Gastrocnemius medialis (tissue), 4 donors: ENCODE measurements at regions not wholly inside any gene's neighbourhood (a gene's known extent, or its start where the extent isn't known, plus 50 kb on each side); places are given as distances from the start of the nearest gene placed in this dataset.

Experiments used
- ATAC-seq, 2 donors: fragments of 150-250 bp; one replicate each; pipeline ENCODE4 v1.9.1; 2016
- DNase-seq, 2 donors: peaks; one replicate each; pipeline ENCODE4 v3.0.0-alpha.2; 2019
- H3K27ac ChIP-seq, 4 donors: fragments of 200-600 bp; sonication (generic); 1 replicate in 1 of 4; 2 replicates in 3 of 4; pipeline ENCODE4 v1.5.1; 2016 to 2018; ENCODE audit warnings: mild to moderate bottlenecking in 2 of 4, moderate library complexity in 1 of 4
- H3K27me3 ChIP-seq, 3 donors: fragments of 200-600 bp; sonication (generic) in 2 of 3; 1 replicate in 1 of 3; 2 replicates in 2 of 3; pipeline versions ENCODE4 v1.5.1 to v1.6.0; 2016 to 2019; ENCODE audit warnings: mild to moderate bottlenecking in 1 of 3, moderate library complexity in 1 of 3
- H3K36me3 ChIP-seq, 2 donors: fragments of 200-600 bp; sonication (generic) in 1 of 2; one replicate each; pipeline ENCODE4 v1.5.1; 2017 to 2018
- H3K4me1 ChIP-seq, 2 donors: fragments of 200-600 bp; sonication (generic) in 1 of 2; one replicate each; pipeline ENCODE4 v1.5.1; 2016 to 2017; ENCODE audit warnings: mild to moderate bottlenecking in 2 of 2
- H3K4me3 ChIP-seq, 4 donors: fragments of 200-600 bp; sonication (generic) in 3 of 4; 1 replicate in 1 of 4; 2 replicates in 3 of 4; pipeline ENCODE4 v1.5.1; 2016 to 2019; ENCODE audit warnings: mild to moderate bottlenecking in 2 of 4
- H3K9me3 ChIP-seq, 3 donors: fragments of 200-600 bp; sonication (generic) in 2 of 3; 1 replicate in 1 of 3; 2 replicates in 2 of 3; pipeline ENCODE4 v1.5.1; 2016 to 2019
- CTCF ChIP-seq, 5 experiments: fragments of 450-650 bp in 3 of 5; fragments of 200-600 bp in 2 of 5; sonication (generic) in 2 of 5; IDR thresholded peaks in 4 of 5; conservative IDR thresholded peaks in 1 of 5; 1 replicate in 4 of 5; 2 replicates in 1 of 5; pipeline ENCODE4 v1.5.1; 2016 to 2019; ENCODE audit warnings: antibody characterized with exemption in 5 of 5, mild to moderate bottlenecking in 3 of 5, moderate library complexity in 3 of 5
- POLR2A ChIP-seq, 2 donors: fragments of 450-650 bp; IDR thresholded peaks; one replicate each; pipeline ENCODE4 v1.6.1; 2017; ENCODE audit warnings: antibody characterized with exemption in 2 of 2, mild to moderate bottlenecking in 2 of 2, moderate library complexity in 2 of 2
- in situ Hi-C, 4 donors: fragments of 200-750 bp; cut with MboI; loops; one replicate each; pipeline versions ENCODE4 v1.15.0 to v1.8.0; 2017; ENCODE audit warnings: low sequenced_read_pairs in 4 of 4
- intact Hi-C: fragments of 100-400 bp; cut with DNase I; formaldehyde crosslinking; loops from one replicate; pipeline ENCODE4 v1.15.1; 2023; ENCODE audit warnings: low total_unique reads

- intact Hi-C loops: no loop called here
- no peak overlapping the region for H3K27ac ChIP-seq
Observed at GRCh38 chrX:7638078-7638710, 204.8 kb upstream of the VCX start.

GRCh38 chrX:7637066-7637465 lies 205.9 kb upstream of the VCX start:
- no peak for TF ChIP-seq POLR2A (IDR thresholded peaks at IDR 0.05)
- TF ChIP-seq CTCF (IDR thresholded peaks at IDR 0.05 in 4 of 5, conservative IDR thresholded peaks at IDR 0.05 in 1 of 5): no peak
- ATAC-seq: no peak
- no peak overlapping the region for H3K4me3 ChIP-seq
- H3K27me3 ChIP-seq: no peaks in the 10 kb centered on the region
- intact Hi-C loops: no loop called here
- in situ Hi-C loops: no loop called here
- H3K27ac ChIP-seq: no peak overlapping the region
- no peaks in the 10 kb centered on the region for H3K9me3 ChIP-seq
- no peak for DNase-seq
- no peaks in the 10 kb centered on the region for H3K4me1 ChIP-seq
- H3K36me3 ChIP-seq: no peaks in the 10 kb centered on the region

More at GRCh38 chrX:7638078-7638710, 204.8 kb upstream of the VCX start:
- no peak overlapping the region for H3K4me3 ChIP-seq
- no peaks in the 10 kb centered on the region for H3K36me3 ChIP-seq
- TF ChIP-seq POLR2A (IDR thresholded peaks at IDR 0.05): no peak
- no peaks in the 10 kb centered on the region for H3K27me3 ChIP-seq
- ATAC-seq (no peak), DNase-seq (no peak)
- H3K9me3 ChIP-seq: no peaks in the 10 kb centered on the region
- in situ Hi-C loops: no loop called here
- no peaks in the 10 kb centered on the region for H3K4me1 ChIP-seq

GRCh38 chrX:7635604-7636003 lies 207.4 kb upstream of the VCX start:
- H3K27ac ChIP-seq: no peak overlapping the region
- no peaks in the 10 kb centered on the region for H3K36me3 ChIP-seq
- no peaks in the 10 kb centered on the region for H3K4me1 ChIP-seq
- H3K27me3 ChIP-seq: no peaks in the 10 kb centered on the region
- H3K9me3 ChIP-seq: no peaks in the 10 kb centered on the region
- in situ Hi-C loops (no loop called here), intact Hi-C loops (no loop called here)
- TF ChIP-seq POLR2A (IDR thresholded peaks at IDR 0.05) (no peak), CTCF (IDR thresholded peaks at IDR 0.05 in 4 of 5, conservative IDR thresholded peaks at IDR 0.05 in 1 of 5) (no peak)
- DNase-seq (no peak), ATAC-seq (no peak)
- H3K4me3 ChIP-seq: no peak overlapping the region

- Histone ChIP-seq H3K36me3 (no peaks in the 10 kb centered on the region), H3K4me1 (no peaks in the 10 kb centered on the region), H3K27me3 (no peaks in the 10 kb centered on the region), H3K4me3 (no peak overlapping the region), H3K9me3 (no peaks in the 10 kb centered on the region), H3K27ac (no peak overlapping the region)
- intact Hi-C loops: no loop called here
- in situ Hi-C loops: no loop called here
- TF ChIP-seq POLR2A (IDR thresholded peaks at IDR 0.05): no peak
- no peak for TF ChIP-seq CTCF (IDR thresholded peaks at IDR 0.05 in 4 of 5, conservative IDR thresholded peaks at IDR 0.05 in 1 of 5)
- no peak for ATAC-seq
- no peak for DNase-seq
Observed at GRCh38 chrX:7620560-7620959, 222.4 kb upstream of the VCX start.

- Histone ChIP-seq H3K36me3 (no peaks in the 10 kb centered on the region), H3K27ac (no peak overlapping the region), H3K9me3 (no peaks in the 10 kb centered on the region), H3K4me3 (no peak overlapping the region), H3K27me3 (no peaks in the 10 kb centered on the region), H3K4me1 (no peaks in the 10 kb centered on the region)
- ATAC-seq: no peak
- in situ Hi-C loops (no loop called here), intact Hi-C loops (no loop called here)
- DNase-seq: no peak
- no peak for TF ChIP-seq CTCF (IDR thresholded peaks at IDR 0.05 in 4 of 5, conservative IDR thresholded peaks at IDR 0.05 in 1 of 5)
- no peak for TF ChIP-seq POLR2A (IDR thresholded peaks at IDR 0.05)
Observed at GRCh38 chrX:7617994-7618393, 225.0 kb upstream of the VCX start.
